HEK293 (cell line): ENCODE measurements at regions not wholly inside any gene's neighbourhood (a gene's known extent, or its start where the extent isn't known, plus 50 kb on each side); places are given as distances from the start of the nearest gene placed in this dataset.

ENCODE experiments used
- CTCF ChIA-PET: fragments of 350-600 bp; formaldehyde crosslinking; extraction: SDS; loops from one replicate; lab custom pipeline; 2021; ENCODE audit warnings: antibody characterized with exemption; lab: Yijun Ruan, JAX
- POLR2A ChIA-PET: fragments of 300-600 bp; formaldehyde crosslinking; extraction: SDS; loops from one replicate; lab custom pipeline; 2020; ENCODE audit warnings: antibody characterized with exemption, inconsistent platforms; lab: Yijun Ruan, JAX
- H3K27ac ChIP-seq: fragments of 200-500 bp; sonication (Bioruptor generic); 2 replicates; pipeline ENCODE4 v1.5.1; 2014; ENCODE audit warnings: low read depth, low read length, control low read depth, inconsistent platforms; ENCODE audit errors: extremely low read depth
- H3K36me3 ChIP-seq, 2 experiments: fragments of 200-500 bp in 1 of 2; sonication (Bioruptor generic) in 1 of 2; 1 replicate in 1 of 2; 2 replicates in 1 of 2; pipeline ENCODE4 v1.5.1; 2014 to 2017; ENCODE audit warnings: inconsistent platforms in 2 of 2, low read length in 2 of 2; ENCODE audit not compliant: control insufficient read depth in 2 of 2, insufficient read depth in 1 of 2
- H3K4me1 ChIP-seq: fragments of 200-500 bp; sonication (Bioruptor generic); 2 replicates; pipeline ENCODE4 v1.5.1; 2014; ENCODE audit warnings: mild to moderate bottlenecking, low read length, inconsistent platforms; ENCODE audit not compliant: control insufficient read depth, insufficient read depth
- H3K4me3 ChIP-seq: 2 replicates; pipeline ENCODE4 v1.5.1; 2011; ENCODE audit warnings: low read depth, mild to moderate bottlenecking, control low read depth, low read length, moderate library complexity
- H3K9me3 ChIP-seq: fragments of 200-500 bp; sonication (Bioruptor generic); 2 replicates; pipeline ENCODE4 v1.5.1; 2014; ENCODE audit warnings: low read depth, low read length, inconsistent platforms; ENCODE audit not compliant: control insufficient read depth, insufficient read depth
- BCL11A ChIP-seq: fragments of 450-650 bp; formaldehyde crosslinking; IDR thresholded peaks from 2 replicates; pipeline ENCODE4 v1.5.1; 2016; ENCODE audit warnings: low read depth, missing biosample characterization, missing genetic modification characterization
- FEZF1 ChIP-seq: fragments of 450-650 bp; formaldehyde crosslinking; IDR thresholded peaks from 2 replicates; pipeline ENCODE4 v1.5.1; 2016; ENCODE audit warnings: missing biosample characterization, missing genetic modification characterization
- KLF7 ChIP-seq: fragments of 450-650 bp; formaldehyde crosslinking; IDR thresholded peaks from 2 replicates; pipeline ENCODE4 v1.5.1; 2016; ENCODE audit warnings: missing biosample characterization, missing genetic modification characterization, borderline replicate concordance
- KLF9 ChIP-seq: fragments of 450-650 bp; formaldehyde crosslinking; IDR thresholded peaks from 2 replicates; pipeline ENCODE4 v1.5.1; 2016; ENCODE audit warnings: missing biosample characterization, missing genetic modification characterization, low read depth
- PATZ1 ChIP-seq: fragments of 450-650 bp; formaldehyde crosslinking; IDR thresholded peaks from 2 replicates; pipeline ENCODE4 v1.5.1; 2016; ENCODE audit warnings: missing biosample characterization, missing genetic modification characterization
- REPIN1 ChIP-seq: fragments of 450-650 bp; formaldehyde crosslinking; IDR thresholded peaks from 2 replicates; pipeline ENCODE4 v1.5.1; 2017; ENCODE audit warnings: missing biosample characterization, missing genetic modification characterization, low read depth
- SP3 ChIP-seq: fragments of 450-650 bp; formaldehyde crosslinking; IDR thresholded peaks from 2 replicates; pipeline ENCODE4 v1.5.1; 2016; ENCODE audit warnings: missing biosample characterization, missing genetic modification characterization
- SP7 ChIP-seq: fragments of 450-650 bp; formaldehyde crosslinking; IDR thresholded peaks from 2 replicates; pipeline ENCODE4 v1.5.1; 2016; ENCODE audit warnings: missing biosample characterization, missing genetic modification characterization
- ZBTB26 ChIP-seq: fragments of 450-650 bp; formaldehyde crosslinking; optimal IDR thresholded peaks from 2 replicates; pipeline ENCODE3; 2016; ENCODE audit warnings: missing biosample characterization, mild to moderate bottlenecking, missing genetic modification characterization
- ZBTB7A ChIP-seq: fragments of 450-650 bp; formaldehyde crosslinking; IDR thresholded peaks from 2 replicates; pipeline ENCODE4 v1.5.1; 2016; ENCODE audit warnings: low read depth, missing biosample characterization, missing genetic modification characterization
- ZFP41 ChIP-seq: fragments of 450-650 bp; formaldehyde crosslinking; IDR thresholded peaks from 2 replicates; pipeline ENCODE4 v1.5.1; 2016; ENCODE audit warnings: missing biosample characterization, missing genetic modification characterization, borderline replicate concordance
- ZNF112 ChIP-seq: fragments of 450-650 bp; formaldehyde crosslinking; IDR thresholded peaks from 2 replicates; pipeline ENCODE4 v1.5.0; 2017; ENCODE audit warnings: missing biosample characterization, missing genetic modification characterization
- ZNF140 ChIP-seq: fragments of 450-650 bp; formaldehyde crosslinking; IDR thresholded peaks from 2 replicates; pipeline ENCODE4 v1.5.1; 2016; ENCODE audit warnings: missing biosample characterization, missing genetic modification characterization
- ZNF214 ChIP-seq: fragments of 450-650 bp; formaldehyde crosslinking; IDR thresholded peaks from 2 replicates; pipeline ENCODE4 v1.5.1; 2017; ENCODE audit warnings: missing biosample characterization, mild to moderate bottlenecking, missing genetic modification characterization, borderline replicate concordance
- ZNF239 ChIP-seq: fragments of 450-650 bp; formaldehyde crosslinking; IDR thresholded peaks from 2 replicates; pipeline ENCODE4 v1.5.1; 2016; ENCODE audit warnings: missing biosample characterization, missing genetic modification characterization
- ZNF324 ChIP-seq: fragments of 450-650 bp; formaldehyde crosslinking; IDR thresholded peaks from 2 replicates; pipeline ENCODE4 v1.5.1; 2016; ENCODE audit warnings: missing biosample characterization, missing genetic modification characterization
- ZNF394 ChIP-seq: fragments of 450-650 bp; formaldehyde crosslinking; IDR thresholded peaks from 2 replicates; pipeline ENCODE4 v1.5.1; 2016; ENCODE audit warnings: missing biosample characterization, missing genetic modification characterization, mild to moderate bottlenecking, moderate library complexity, borderline replicate concordance
- ZNF510 ChIP-seq: fragments of 450-650 bp; formaldehyde crosslinking; IDR thresholded peaks from 2 replicates; pipeline ENCODE4 v1.5.1; 2018; ENCODE audit warnings: mild to moderate bottlenecking, missing genetic modification characterization, missing biosample characterization; ENCODE audit not compliant: insufficient replicate concordance
- ZNF704 ChIP-seq: fragments of 450-650 bp; formaldehyde crosslinking; IDR thresholded peaks from 2 replicates; pipeline ENCODE4 v1.5.1; 2016; ENCODE audit warnings: missing biosample characterization, missing genetic modification characterization
- ZNF76 ChIP-seq: fragments of 450-650 bp; formaldehyde crosslinking; IDR thresholded peaks from 2 replicates; pipeline ENCODE4; 2016; ENCODE audit warnings: low read depth, missing biosample characterization, missing genetic modification characterization, borderline replicate concordance
- ZSCAN18 ChIP-seq: fragments of 450-650 bp; formaldehyde crosslinking; IDR thresholded peaks from 2 replicates; pipeline ENCODE4 v1.5.1; 2016; ENCODE audit warnings: missing biosample characterization, missing genetic modification characterization
- ZXDB ChIP-seq: fragments of 450-650 bp; formaldehyde crosslinking; IDR thresholded peaks from 2 replicates; pipeline ENCODE4 v1.5.1; 2016; ENCODE audit warnings: missing biosample characterization, missing genetic modification characterization
- TF ChIP-seq, protein P1 (sequence below): fragments of 450-650 bp; formaldehyde crosslinking; IDR thresholded peaks from 2 replicates; pipeline ENCODE4 v1.5.0; 2017; ENCODE audit warnings: missing biosample characterization, missing genetic modification characterization, borderline replicate concordance
- TF ChIP-seq, protein P2 (sequence below): fragments of 450-650 bp; formaldehyde crosslinking; IDR thresholded peaks from 2 replicates; pipeline ENCODE4 v1.5.1; 2016; ENCODE audit warnings: missing biosample characterization, missing genetic modification characterization

DNA sequence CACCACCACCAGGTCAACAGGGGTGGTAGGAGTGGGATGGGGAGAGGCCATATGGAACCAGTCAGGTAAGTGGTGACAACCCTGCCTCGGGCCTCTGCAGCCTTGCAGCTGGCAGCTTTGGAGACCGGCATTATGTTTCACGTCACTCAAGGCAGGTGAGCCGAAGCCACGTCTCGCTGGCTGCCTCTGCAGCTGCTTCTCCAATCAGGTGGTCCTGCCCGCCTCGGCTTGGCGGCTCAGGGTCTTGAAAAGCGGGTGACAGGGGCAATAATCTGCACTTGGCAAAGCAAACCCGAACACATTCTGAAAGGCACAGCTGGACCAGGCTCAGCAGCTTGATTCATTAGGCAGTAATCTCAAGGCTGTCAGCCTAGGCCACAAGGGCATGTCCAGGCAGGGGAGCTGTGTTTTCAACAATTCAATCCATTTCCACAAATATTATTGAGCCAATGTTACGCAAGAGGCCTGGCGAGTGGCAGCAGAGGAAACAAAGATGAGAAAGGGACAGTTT, 77.4 kb upstream of the PCDH8 start:
- no peak for TF ChIP-seq ZNF510
- no peak for TF ChIP-seq KLF9 (tag by site-specific recombination)
- TF ChIP-seq, protein P1, sequence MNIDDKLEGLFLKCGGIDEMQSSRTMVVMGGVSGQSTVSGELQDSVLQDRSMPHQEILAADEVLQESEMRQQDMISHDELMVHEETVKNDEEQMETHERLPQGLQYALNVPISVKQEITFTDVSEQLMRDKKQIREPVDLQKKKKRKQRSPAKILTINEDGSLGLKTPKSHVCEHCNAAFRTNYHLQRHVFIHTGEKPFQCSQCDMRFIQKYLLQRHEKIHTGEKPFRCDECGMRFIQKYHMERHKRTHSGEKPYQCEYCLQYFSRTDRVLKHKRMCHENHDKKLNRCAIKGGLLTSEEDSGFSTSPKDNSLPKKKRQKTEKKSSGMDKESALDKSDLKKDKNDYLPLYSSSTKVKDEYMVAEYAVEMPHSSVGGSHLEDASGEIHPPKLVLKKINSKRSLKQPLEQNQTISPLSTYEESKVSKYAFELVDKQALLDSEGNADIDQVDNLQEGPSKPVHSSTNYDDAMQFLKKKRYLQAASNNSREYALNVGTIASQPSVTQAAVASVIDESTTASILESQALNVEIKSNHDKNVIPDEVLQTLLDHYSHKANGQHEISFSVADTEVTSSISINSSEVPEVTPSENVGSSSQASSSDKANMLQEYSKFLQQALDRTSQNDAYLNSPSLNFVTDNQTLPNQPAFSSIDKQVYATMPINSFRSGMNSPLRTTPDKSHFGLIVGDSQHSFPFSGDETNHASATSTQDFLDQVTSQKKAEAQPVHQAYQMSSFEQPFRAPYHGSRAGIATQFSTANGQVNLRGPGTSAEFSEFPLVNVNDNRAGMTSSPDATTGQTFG: no peak
- TF ChIP-seq SP7 (tag by site-specific recombination): no peak
- TF ChIP-seq SP3: no peak
- TF ChIP-seq KLF7 (tag by site-specific recombination): no peak
- no peak for TF ChIP-seq ZSCAN18 (tag by site-specific recombination)
- no peak for TF ChIP-seq ZNF704 (tag by site-specific recombination)
- TF ChIP-seq ZNF112 (tag by site-specific recombination): no peak
- no peak for TF ChIP-seq ZXDB (tag by site-specific recombination)
- no peak for TF ChIP-seq ZFP41 (tag by site-specific recombination)
- no peak for TF ChIP-seq ZBTB7A
- no peak for TF ChIP-seq ZBTB26
- TF ChIP-seq, protein P2, sequence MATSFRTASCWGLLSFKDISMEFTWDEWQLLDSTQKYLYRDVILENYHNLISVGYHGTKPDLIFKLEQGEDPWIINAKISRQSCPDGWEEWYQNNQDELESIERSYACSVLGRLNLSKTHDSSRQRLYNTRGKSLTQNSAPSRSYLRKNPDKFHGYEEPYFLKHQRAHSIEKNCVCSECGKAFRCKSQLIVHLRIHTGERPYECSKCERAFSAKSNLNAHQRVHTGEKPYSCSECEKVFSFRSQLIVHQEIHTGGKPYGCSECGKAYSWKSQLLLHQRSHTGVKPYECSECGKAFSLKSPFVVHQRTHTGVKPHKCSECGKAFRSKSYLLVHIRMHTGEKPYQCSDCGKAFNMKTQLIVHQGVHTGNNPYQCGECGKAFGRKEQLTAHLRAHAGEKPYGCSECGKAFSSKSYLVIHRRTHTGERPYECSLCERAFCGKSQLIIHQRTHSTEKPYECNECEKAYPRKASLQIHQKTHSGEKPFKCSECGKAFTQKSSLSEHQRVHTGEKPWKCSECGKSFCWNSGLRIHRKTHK (tag by site-specific recombination): no peak
- Histone ChIP-seq H3K4me1 (no peaks in the 10 kb centered on the region), H3K36me3 (no peaks in the 10 kb centered on the region), H3K4me3 (no peak overlapping the region), H3K9me3 (no peaks in the 10 kb centered on the region), H3K27ac (no peak overlapping the region)
- ChIA-PET CTCF (no interaction called here), POLR2A (interaction anchor here (0.5 kb wide), 1 partner anchor 117 kb away, joined by 3 read pairs; no protein-coding TSS in a partner anchor)

- no peaks in the 10 kb centered on the region for H3K4me1 ChIP-seq
- TF ChIP-seq ZNF324 (tag by site-specific recombination): no peak
- no peak for TF ChIP-seq FEZF1
- TF ChIP-seq ZNF76 (tag by site-specific recombination): no peak
- no peak for TF ChIP-seq KLF7 (tag by site-specific recombination)
- no peak for TF ChIP-seq ZNF214
- no peak for TF ChIP-seq ZNF239 (tag by site-specific recombination)
- TF ChIP-seq ZNF140 (tag by site-specific recombination): no peak
- TF ChIP-seq PATZ1: no peak
- TF ChIP-seq REPIN1 (tag by site-specific recombination): no peak
- no peak for TF ChIP-seq BCL11A (tag by site-specific recombination)
- no peak for TF ChIP-seq ZNF394 (tag by site-specific recombination)
- no peaks in the 10 kb centered on the region for H3K36me3 ChIP-seq
- ChIA-PET CTCF (no interaction called here), POLR2A (interaction anchor here (0.5 kb wide), 1 partner anchor 117 kb away, joined by 3 read pairs; no protein-coding TSS in a partner anchor)
- no peaks in the 10 kb centered on the region for H3K9me3 ChIP-seq
- H3K4me3 ChIP-seq: no peak overlapping the region
- H3K27ac ChIP-seq: no peak overlapping the region
These were observed 76.8 kb upstream of the PCDH8 start for GRCh38 chr13:52925251-52925650.
